ENCODE measurements at regions not wholly inside any gene's neighbourhood (a gene's known extent, or its start where the extent isn't known, plus 50 kb on each side); places are given as distances from the start of the nearest gene placed in this dataset.

DNA sequence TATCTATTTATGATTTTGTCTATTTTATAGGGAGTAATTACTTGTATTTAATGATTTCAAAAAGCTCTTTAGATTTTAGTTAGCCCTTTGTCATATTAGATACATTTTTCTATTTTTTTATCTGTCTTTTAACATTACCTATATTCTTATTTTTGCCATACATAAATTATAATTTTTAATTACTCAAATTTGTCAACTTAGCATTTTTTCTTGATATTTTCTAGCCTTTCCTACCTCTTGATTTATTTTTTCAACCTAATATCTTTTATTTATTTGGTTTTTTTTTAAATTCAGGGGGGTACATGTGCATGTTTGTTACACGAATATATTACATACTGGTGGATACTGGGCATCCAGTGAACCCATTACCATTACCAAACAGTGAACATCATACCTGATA lies 114.3 kb upstream of the F13A1 start:
- TF ChIP-seq POLR2A (IDR thresholded peaks at IDR 0.05) = no peak
- TF ChIP-seq, protein P1, sequence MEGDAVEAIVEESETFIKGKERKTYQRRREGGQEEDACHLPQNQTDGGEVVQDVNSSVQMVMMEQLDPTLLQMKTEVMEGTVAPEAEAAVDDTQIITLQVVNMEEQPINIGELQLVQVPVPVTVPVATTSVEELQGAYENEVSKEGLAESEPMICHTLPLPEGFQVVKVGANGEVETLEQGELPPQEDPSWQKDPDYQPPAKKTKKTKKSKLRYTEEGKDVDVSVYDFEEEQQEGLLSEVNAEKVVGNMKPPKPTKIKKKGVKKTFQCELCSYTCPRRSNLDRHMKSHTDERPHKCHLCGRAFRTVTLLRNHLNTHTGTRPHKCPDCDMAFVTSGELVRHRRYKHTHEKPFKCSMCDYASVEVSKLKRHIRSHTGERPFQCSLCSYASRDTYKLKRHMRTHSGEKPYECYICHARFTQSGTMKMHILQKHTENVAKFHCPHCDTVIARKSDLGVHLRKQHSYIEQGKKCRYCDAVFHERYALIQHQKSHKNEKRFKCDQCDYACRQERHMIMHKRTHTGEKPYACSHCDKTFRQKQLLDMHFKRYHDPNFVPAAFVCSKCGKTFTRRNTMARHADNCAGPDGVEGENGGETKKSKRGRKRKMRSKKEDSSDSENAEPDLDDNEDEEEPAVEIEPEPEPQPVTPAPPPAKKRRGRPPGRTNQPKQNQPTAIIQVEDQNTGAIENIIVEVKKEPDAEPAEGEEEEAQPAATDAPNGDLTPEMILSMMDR (IDR thresholded peaks at IDR 0.05) = no peak
